ENCODE measurements at regions not wholly inside any gene's neighbourhood (a gene's known extent, or its start where the extent isn't known, plus 50 kb on each side); places are given as distances from the start of the nearest gene placed in this dataset.

- no peak for TF ChIP-seq CTCF (IDR thresholded peaks at IDR 0.05)
- TF ChIP-seq POLR2A (IDR thresholded peaks at IDR 0.05), result no peak
Observed at GRCh38 chr1:60847855-60848582, 234.3 kb upstream of the NFIA start.
